ENCODE measurements at regions not wholly inside any gene's neighbourhood (a gene's known extent, or its start where the extent isn't known, plus 50 kb on each side); places are given as distances from the start of the nearest gene placed in this dataset.
"Not testable (repeated sequence)": the region's sequence is repeated elsewhere in the genome, so short reads cannot be mapped to it uniquely, and the experiment has no call there.

GRCh38 chr6:81051952-81052351 lies 700.5 kb downstream of the TENT5A start:
- TF ChIP-seq, protein P1, sequence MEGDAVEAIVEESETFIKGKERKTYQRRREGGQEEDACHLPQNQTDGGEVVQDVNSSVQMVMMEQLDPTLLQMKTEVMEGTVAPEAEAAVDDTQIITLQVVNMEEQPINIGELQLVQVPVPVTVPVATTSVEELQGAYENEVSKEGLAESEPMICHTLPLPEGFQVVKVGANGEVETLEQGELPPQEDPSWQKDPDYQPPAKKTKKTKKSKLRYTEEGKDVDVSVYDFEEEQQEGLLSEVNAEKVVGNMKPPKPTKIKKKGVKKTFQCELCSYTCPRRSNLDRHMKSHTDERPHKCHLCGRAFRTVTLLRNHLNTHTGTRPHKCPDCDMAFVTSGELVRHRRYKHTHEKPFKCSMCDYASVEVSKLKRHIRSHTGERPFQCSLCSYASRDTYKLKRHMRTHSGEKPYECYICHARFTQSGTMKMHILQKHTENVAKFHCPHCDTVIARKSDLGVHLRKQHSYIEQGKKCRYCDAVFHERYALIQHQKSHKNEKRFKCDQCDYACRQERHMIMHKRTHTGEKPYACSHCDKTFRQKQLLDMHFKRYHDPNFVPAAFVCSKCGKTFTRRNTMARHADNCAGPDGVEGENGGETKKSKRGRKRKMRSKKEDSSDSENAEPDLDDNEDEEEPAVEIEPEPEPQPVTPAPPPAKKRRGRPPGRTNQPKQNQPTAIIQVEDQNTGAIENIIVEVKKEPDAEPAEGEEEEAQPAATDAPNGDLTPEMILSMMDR (IDR thresholded peaks at IDR 0.05; ENCODE audit: extremely low read depth, missing control alignments): no peak
- no peak for DNase-seq (ENCODE audit: low spot score)

GRCh38 chr6:81049425-81050042 lies 702.9 kb downstream of the TENT5A start:
- no peak for DNase-seq (ENCODE audit: low spot score)
- TF ChIP-seq, protein P1 (IDR thresholded peaks at IDR 0.05; ENCODE audit: extremely low read depth, missing control alignments): no peak

GRCh38 chr6:81031416-81031815 lies 721.1 kb downstream of the TENT5A start:
- no peak for DNase-seq (ENCODE audit: low spot score)
- TF ChIP-seq, protein P1 (IDR thresholded peaks at IDR 0.05; ENCODE audit: extremely low read depth, missing control alignments): no peak

GRCh38 chr6:81026041-81026553 lies 726.4 kb downstream of the TENT5A start:
- DNase-seq (ENCODE audit: low spot score): no peak
- TF ChIP-seq, protein P1 (IDR thresholded peaks at IDR 0.05; ENCODE audit: extremely low read depth, missing control alignments): no peak

DNA sequence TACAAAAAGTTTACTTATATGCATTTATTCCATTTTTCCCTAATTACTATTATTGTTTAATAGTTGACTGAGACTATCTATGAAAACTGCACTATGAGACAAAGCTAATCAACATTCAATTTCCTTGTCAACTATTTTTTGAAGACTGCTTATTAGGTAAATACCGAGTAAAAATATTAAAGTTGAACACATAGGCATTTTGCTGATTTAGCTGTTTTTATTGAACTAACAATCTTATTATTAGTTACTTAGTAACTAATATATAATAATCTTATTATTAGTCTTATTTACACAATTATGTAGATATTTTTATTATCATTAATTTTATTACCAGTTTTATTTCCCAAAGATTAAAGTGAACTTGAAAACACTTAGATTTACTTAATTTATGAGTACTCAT lies 728.8 kb downstream of the TENT5A start:
- DNase-seq (ENCODE audit: low spot score): no peak
- TF ChIP-seq, protein P1 (IDR thresholded peaks at IDR 0.05; ENCODE audit: extremely low read depth, missing control alignments): no peak

DNA sequence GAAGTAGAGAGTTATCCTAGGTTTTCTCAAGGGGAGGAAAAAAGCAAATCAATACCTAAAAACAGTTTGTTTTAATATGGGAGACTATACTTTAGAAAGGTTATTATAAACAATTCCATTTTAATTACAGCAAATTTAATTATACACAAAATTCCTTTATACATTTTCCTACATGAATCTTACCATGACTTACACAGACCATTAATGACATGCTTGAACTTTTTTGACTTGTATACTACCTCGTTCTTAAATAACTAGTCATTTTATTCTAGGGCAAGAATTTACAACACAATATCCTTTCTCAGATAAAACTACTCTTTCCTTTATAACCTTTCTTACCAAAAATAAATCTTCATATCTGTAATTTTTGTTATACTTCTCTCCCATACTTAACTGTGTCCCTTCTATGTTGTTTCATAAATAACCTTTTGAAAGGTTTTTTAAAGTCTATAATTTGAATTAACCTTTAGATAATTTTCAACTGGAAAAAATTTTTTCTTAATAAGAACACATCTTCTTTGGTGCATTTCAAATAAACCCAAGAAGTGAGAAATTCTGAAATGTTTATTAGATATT lies 729.4 kb downstream of the TENT5A start:
- DNase-seq (ENCODE audit: low spot score): no peak
- TF ChIP-seq, protein P1 (IDR thresholded peaks at IDR 0.05; ENCODE audit: extremely low read depth, missing control alignments): no peak

- not testable (repeated sequence) for DNase-seq (ENCODE audit: low spot score)
Measured at GRCh38 chr6:81017586-81017985, 734.9 kb downstream of the TENT5A start.

GRCh38 chr6:81003894-81004293 lies 748.6 kb downstream of the TENT5A start:
- DNase-seq (ENCODE audit: low spot score): no peak
- TF ChIP-seq, protein P1 (IDR thresholded peaks at IDR 0.05; ENCODE audit: extremely low read depth, missing control alignments): no peak

Data from GM20000 (cell line).